ENCODE measurements at regions not wholly inside any gene's neighbourhood (a gene's known extent, or its start where the extent isn't known, plus 50 kb on each side); places are given as distances from the start of the nearest gene placed in this dataset.

- intact Hi-C loops (cut with micrococcal nuclease): no loop called here
- H3K4me1 ChIP-seq: no peaks in the 10 kb centered on the region
- no peak for TF ChIP-seq CTCF (IDR thresholded peaks at IDR 0.05; ENCODE audit: borderline replicate concordance)
- no peaks in the 10 kb centered on the region for H3K36me3 ChIP-seq
- no peaks in the 10 kb centered on the region for H3K9me3 ChIP-seq (replicated peaks)
- no peak overlapping the region for H3K27ac ChIP-seq (replicated peaks)
- no peak overlapping the region for H3K4me3 ChIP-seq
- no peaks in the 10 kb centered on the region for H3K27me3 ChIP-seq (ENCODE audit: low read depth)
- DNase-seq: no peak
Observed at GRCh38 chr1:82697965-82698364, 897.2 kb downstream of the ADGRL2 start.

- H3K27me3 ChIP-seq (ENCODE audit: low read depth): no peaks in the 10 kb centered on the region
- intact Hi-C loops (cut with micrococcal nuclease): no loop called here
Observed at GRCh38 chr1:82695443-82695842, 894.7 kb downstream of the ADGRL2 start.

GRCh38 chr1:82690411-82690810, 889.7 kb downstream of the ADGRL2 start:
- no peak for TF ChIP-seq CTCF (IDR thresholded peaks at IDR 0.05; ENCODE audit: borderline replicate concordance)
- no peaks in the 10 kb centered on the region for H3K27me3 ChIP-seq (ENCODE audit: low read depth)
- intact Hi-C loops (cut with micrococcal nuclease): no loop called here
- DNase-seq: no peak
- no peaks in the 10 kb centered on the region for H3K4me1 ChIP-seq
- H3K9me3 ChIP-seq (replicated peaks): peaks cover 55% of the 10 kb centered on the region
- H3K36me3 ChIP-seq: no peaks in the 10 kb centered on the region
- no peak overlapping the region for H3K27ac ChIP-seq (replicated peaks)
- no peak overlapping the region for H3K4me3 ChIP-seq

More at GRCh38 chr1:82695443-82695842, 894.7 kb downstream of the ADGRL2 start:
- no peaks in the 10 kb centered on the region for H3K4me1 ChIP-seq
- peaks cover 8% of the 10 kb centered on the region for H3K9me3 ChIP-seq (replicated peaks)
- no peaks in the 10 kb centered on the region for H3K36me3 ChIP-seq
- H3K4me3 ChIP-seq: no peak overlapping the region
- DNase-seq: no peak
- TF ChIP-seq CTCF (IDR thresholded peaks at IDR 0.05; ENCODE audit: borderline replicate concordance): no peak
- H3K27ac ChIP-seq (replicated peaks): no peak overlapping the region

GRCh38 chr1:82689217-82689616, 888.5 kb downstream of the ADGRL2 start:
- Histone ChIP-seq H3K4me3 (no peak overlapping the region), H3K27ac (replicated peaks) (no peak overlapping the region), H3K4me1 (no peaks in the 10 kb centered on the region), H3K27me3 (ENCODE audit: low read depth) (no peaks in the 10 kb centered on the region), H3K9me3 (replicated peaks) (peaks cover 64% of the 10 kb centered on the region), H3K36me3 (no peaks in the 10 kb centered on the region)
- no peak for DNase-seq
- TF ChIP-seq CTCF (IDR thresholded peaks at IDR 0.05; ENCODE audit: borderline replicate concordance): no peak
- intact Hi-C loops (cut with micrococcal nuclease): no loop called here

GRCh38 chr1:82686774-82687173, 886.0 kb downstream of the ADGRL2 start:
- no peak for DNase-seq
- intact Hi-C loops (cut with micrococcal nuclease): no loop called here
- no peak overlapping the region for H3K4me3 ChIP-seq
- TF ChIP-seq CTCF (IDR thresholded peaks at IDR 0.05; ENCODE audit: borderline replicate concordance): no peak
- no peaks in the 10 kb centered on the region for H3K36me3 ChIP-seq
- no peak overlapping the region for H3K27ac ChIP-seq (replicated peaks)
- no peaks in the 10 kb centered on the region for H3K4me1 ChIP-seq
- no peaks in the 10 kb centered on the region for H3K27me3 ChIP-seq (ENCODE audit: low read depth)
- peaks cover 64% of the 10 kb centered on the region for H3K9me3 ChIP-seq (replicated peaks)

- intact Hi-C loops (cut with micrococcal nuclease): no loop called here
- DNase-seq: no peak
- TF ChIP-seq CTCF (IDR thresholded peaks at IDR 0.05; ENCODE audit: borderline replicate concordance): no peak
Observed at GRCh38 chr1:82646888-82647287, 846.2 kb downstream of the ADGRL2 start.

More at GRCh38 chr1:82646888-82647287, 846.2 kb downstream of the ADGRL2 start:
- no peaks in the 10 kb centered on the region for H3K9me3 ChIP-seq (replicated peaks)
- no peaks in the 10 kb centered on the region for H3K27me3 ChIP-seq (ENCODE audit: low read depth)
- H3K27ac ChIP-seq (replicated peaks): no peak overlapping the region
- no peak overlapping the region for H3K4me3 ChIP-seq
- no peaks in the 10 kb centered on the region for H3K4me1 ChIP-seq
- H3K36me3 ChIP-seq: no peaks in the 10 kb centered on the region

All from left ventricle myocardium inferior (tissue), 1 donor.